Glutamatergic neuron (in vitro differentiated cells): ENCODE measurements at regions not wholly inside any gene's neighbourhood (a gene's known extent, or its start where the extent isn't known, plus 50 kb on each side); places are given as distances from the start of the nearest gene placed in this dataset.
A peak's percentile ranks its signal among the peaks of the same experiment; 100 is the strongest.

Source experiments
- DNase-seq: peaks from one replicate; pipeline ENCODE4 v3.0.0; 2022
- H3K27ac Mint-ChIP-seq: one replicate; pipeline ENCODE4 v1.8.0; 2020; ENCODE audit warnings: mild to moderate bottlenecking, mixed read lengths, inconsistent platforms; ENCODE audit not compliant: unreplicated experiment
- H3K27me3 Mint-ChIP-seq: one replicate; pipeline ENCODE4 v1.8.0; 2020; ENCODE audit warnings: mild to moderate bottlenecking, moderate library complexity, mixed read lengths, inconsistent platforms; ENCODE audit not compliant: unreplicated experiment
- H3K36me3 Mint-ChIP-seq: one replicate; pipeline ENCODE4 v1.8.0; 2020; ENCODE audit warnings: mild to moderate bottlenecking, mixed read lengths, inconsistent platforms; ENCODE audit not compliant: unreplicated experiment
- H3K4me1 Mint-ChIP-seq: one replicate; pipeline ENCODE4 v1.8.0; 2020; ENCODE audit warnings: mild to moderate bottlenecking, low read depth, mixed read lengths, inconsistent platforms; ENCODE audit not compliant: unreplicated experiment
- H3K4me3 Mint-ChIP-seq: one replicate; pipeline ENCODE4 v1.8.0; 2020; ENCODE audit warnings: mild to moderate bottlenecking, mixed read lengths, inconsistent platforms; ENCODE audit not compliant: unreplicated experiment
- H3K9me3 Mint-ChIP-seq: one replicate; pipeline ENCODE4 v1.8.0; 2020; ENCODE audit warnings: mild to moderate bottlenecking, moderate library complexity, mixed read lengths, inconsistent platforms; ENCODE audit not compliant: unreplicated experiment
- TF ChIP-seq, protein P1 (sequence below): fragments of 200-600 bp; sonication (generic); IDR thresholded peaks from one replicate; pipeline ENCODE4 v1.5.0; 2021; ENCODE audit not compliant: partially characterized antibody, unreplicated experiment

GRCh38 chr20:63068711-63069367 lies 62.1 kb upstream of the BHLHE23 start:
- H3K4me3 Mint-ChIP-seq = no peak overlapping the region
- H3K27me3 Mint-ChIP-seq = peaks cover 18% of the 10 kb centered on the region
- DNase-seq = no peak
- TF ChIP-seq, protein P1, sequence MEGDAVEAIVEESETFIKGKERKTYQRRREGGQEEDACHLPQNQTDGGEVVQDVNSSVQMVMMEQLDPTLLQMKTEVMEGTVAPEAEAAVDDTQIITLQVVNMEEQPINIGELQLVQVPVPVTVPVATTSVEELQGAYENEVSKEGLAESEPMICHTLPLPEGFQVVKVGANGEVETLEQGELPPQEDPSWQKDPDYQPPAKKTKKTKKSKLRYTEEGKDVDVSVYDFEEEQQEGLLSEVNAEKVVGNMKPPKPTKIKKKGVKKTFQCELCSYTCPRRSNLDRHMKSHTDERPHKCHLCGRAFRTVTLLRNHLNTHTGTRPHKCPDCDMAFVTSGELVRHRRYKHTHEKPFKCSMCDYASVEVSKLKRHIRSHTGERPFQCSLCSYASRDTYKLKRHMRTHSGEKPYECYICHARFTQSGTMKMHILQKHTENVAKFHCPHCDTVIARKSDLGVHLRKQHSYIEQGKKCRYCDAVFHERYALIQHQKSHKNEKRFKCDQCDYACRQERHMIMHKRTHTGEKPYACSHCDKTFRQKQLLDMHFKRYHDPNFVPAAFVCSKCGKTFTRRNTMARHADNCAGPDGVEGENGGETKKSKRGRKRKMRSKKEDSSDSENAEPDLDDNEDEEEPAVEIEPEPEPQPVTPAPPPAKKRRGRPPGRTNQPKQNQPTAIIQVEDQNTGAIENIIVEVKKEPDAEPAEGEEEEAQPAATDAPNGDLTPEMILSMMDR = no peak
- no peak overlapping the region for H3K27ac Mint-ChIP-seq
- peaks cover 6% of the 10 kb centered on the region for H3K9me3 Mint-ChIP-seq
- H3K36me3 Mint-ChIP-seq = no peaks in the 10 kb centered on the region
- H3K4me1 Mint-ChIP-seq = peaks cover 2% of the 10 kb centered on the region

DNA sequence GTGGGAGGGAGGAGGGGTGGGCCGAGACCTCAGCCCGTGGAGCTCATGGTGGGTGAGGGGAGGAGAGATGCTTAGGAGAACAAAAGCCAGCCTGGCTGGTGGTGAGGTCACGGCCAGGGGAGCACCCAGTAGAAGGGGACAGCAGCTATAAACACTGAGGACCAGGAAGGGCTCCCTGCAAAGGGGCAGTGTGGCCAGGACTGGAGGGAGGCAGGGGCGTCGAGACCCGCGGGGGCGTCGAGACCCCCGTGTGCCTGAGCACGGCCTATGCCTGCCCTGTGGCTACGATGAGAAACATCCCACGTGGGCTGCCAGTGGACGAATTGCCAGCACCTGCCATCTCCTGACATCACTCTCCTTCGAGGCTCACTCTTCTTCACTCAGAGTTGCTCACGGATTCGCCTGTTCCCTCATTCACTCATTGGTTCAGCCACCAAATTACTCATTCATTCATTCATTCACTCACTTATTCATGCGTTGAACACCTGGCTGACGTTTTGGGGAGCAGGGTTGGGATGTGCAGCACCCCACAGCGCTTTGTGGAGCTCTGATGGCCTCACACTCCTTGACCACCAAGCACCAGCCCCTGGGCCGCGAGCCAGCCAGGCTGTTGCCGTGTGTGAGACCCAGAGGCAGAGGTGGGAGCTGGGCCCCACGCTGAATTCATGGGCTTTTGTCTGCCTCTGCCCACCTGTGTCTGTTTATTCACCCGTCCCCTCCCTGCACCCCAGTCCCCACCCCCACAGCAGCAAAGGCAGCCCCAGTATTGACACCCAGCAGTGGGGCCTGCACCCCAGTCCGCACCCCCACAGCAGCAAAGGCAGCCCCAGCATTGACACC lies 61.2 kb upstream of the BHLHE23 start:
- H3K27me3 Mint-ChIP-seq = peaks cover 18% of the 10 kb centered on the region
- TF ChIP-seq, protein P1 = no peak
- DNase-seq = no peak

DNA sequence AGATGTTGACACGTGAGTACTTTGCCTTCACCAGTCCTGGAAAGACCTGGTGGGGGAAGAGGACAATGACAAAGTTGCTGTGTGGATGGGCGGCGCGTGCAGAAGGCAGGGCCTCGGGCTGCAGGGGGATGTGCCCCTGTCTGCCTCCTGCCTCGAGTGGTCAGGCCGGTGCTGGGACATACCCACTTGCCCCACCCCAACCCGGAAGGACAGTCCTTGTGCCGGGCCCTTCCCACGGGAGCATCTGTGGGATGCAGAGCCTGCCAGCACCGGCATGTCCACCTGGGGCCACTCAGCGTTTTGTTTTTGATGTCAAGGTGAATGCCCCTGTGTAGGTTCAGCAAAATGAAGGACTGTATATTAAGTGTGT lies 60.5 kb upstream of the BHLHE23 start:
- H3K27me3 Mint-ChIP-seq = peaks cover 16% of the 10 kb centered on the region
- H3K36me3 Mint-ChIP-seq = no peaks in the 10 kb centered on the region
- H3K4me3 Mint-ChIP-seq = no peak overlapping the region
- H3K9me3 Mint-ChIP-seq = peaks cover 10% of the 10 kb centered on the region
- no peak overlapping the region for H3K27ac Mint-ChIP-seq
- TF ChIP-seq, protein P1 = no peak
- no peaks in the 10 kb centered on the region for H3K4me1 Mint-ChIP-seq
- no peak for DNase-seq

More for the DNA sequence above, 61.2 kb upstream of the BHLHE23 start:
- Mint-ChIP-seq H3K36me3 (no peaks in the 10 kb centered on the region), H3K4me1 (peaks cover 2% of the 10 kb centered on the region), H3K9me3 (peaks cover 8% of the 10 kb centered on the region), H3K27ac (no peak overlapping the region), H3K4me3 (no peak overlapping the region)

DNA sequence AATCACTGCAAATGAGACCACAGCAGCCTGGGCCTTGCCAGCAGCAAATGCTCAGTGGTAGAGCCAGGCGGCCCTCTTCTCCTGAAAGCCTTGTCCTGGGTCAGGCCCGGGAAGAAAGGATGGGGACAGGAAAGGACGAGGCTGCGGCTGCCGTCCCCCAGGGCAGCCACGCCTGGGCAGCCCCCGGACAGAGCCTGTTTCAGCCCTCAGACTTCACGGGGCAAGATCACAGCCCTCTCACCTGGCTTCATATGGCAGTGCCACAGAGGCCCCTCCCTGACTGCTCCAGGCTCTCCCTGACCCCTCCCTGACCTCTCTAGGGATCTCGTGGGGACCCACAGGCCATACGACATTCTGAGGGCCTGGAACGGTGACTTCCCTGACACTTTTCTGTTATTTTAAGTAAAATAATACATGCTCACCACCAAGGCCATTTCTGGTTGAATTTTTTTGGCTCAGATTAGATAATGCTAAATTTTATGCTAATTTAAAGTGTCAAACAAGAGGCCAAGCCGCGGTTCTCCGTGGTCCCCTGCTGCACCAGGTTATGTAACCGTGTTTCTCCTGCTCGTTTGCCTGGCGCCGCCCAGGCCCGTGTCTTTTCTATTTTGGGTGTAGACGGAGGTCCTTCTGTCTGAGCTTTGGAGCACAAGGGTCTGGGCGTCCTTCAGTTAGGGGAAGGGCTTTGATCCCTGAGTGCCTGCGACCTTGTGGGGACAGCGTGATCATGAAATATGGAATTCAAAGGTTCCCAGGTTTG lies 59.9 kb upstream of the BHLHE23 start:
- peaks cover 11% of the 10 kb centered on the region for H3K9me3 Mint-ChIP-seq
- TF ChIP-seq, protein P1 = no peak

GRCh38 chr20:63065911-63066310 lies 59.1 kb upstream of the BHLHE23 start:
- TF ChIP-seq, protein P1 = no peak
- Mint-ChIP-seq H3K27ac (no peak overlapping the region), H3K9me3 (peaks cover 16% of the 10 kb centered on the region), H3K36me3 (peaks cover 8% of the 10 kb centered on the region), H3K4me1 (peaks cover 3% of the 10 kb centered on the region), H3K4me3 (no peak overlapping the region), H3K27me3 (peaks cover 17% of the 10 kb centered on the region)
- DNase-seq = peak; percentile 15

More for the DNA sequence above, 59.9 kb upstream of the BHLHE23 start:
- no peak for DNase-seq
- Mint-ChIP-seq H3K27me3 (peaks cover 16% of the 10 kb centered on the region), H3K4me1 (no peaks in the 10 kb centered on the region), H3K36me3 (peaks cover 2% of the 10 kb centered on the region), H3K27ac (no peak overlapping the region), H3K4me3 (no peak overlapping the region)
